Superior temporal gyrus (tissue), 1 donor: ENCODE measurements at regions not wholly inside any gene's neighbourhood (a gene's known extent, or its start where the extent isn't known, plus 50 kb on each side); places are given as distances from the start of the nearest gene placed in this dataset.
A peak's percentile ranks its signal among the peaks of the same experiment; 100 is the strongest.

Source experiments
- DNase-seq: peaks from one replicate; pipeline ENCODE4 v3.0.0-alpha.2; 2016; ENCODE audit errors: extremely low spot score

DNA sequence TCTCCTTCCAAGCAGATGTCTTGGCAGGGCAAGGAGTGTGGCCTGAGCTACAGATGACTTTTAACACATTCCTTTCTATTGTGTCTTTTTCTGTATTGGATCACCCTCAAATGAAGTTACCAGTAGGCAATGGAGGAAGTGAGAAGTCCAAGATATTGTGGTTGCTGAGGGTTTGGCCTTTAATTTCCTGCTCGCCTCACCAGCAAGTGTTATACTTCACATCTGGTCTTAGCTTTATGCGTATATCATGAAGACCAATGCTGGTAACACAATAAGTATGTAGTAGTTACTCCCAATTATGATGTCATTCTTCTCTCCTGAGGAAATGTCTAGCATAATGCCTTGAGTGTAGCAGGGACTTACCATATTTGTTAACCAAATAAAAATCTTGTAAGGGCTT lies 179.9 kb downstream of the ZIC1 start:
- no peak for DNase-seq

DNA sequence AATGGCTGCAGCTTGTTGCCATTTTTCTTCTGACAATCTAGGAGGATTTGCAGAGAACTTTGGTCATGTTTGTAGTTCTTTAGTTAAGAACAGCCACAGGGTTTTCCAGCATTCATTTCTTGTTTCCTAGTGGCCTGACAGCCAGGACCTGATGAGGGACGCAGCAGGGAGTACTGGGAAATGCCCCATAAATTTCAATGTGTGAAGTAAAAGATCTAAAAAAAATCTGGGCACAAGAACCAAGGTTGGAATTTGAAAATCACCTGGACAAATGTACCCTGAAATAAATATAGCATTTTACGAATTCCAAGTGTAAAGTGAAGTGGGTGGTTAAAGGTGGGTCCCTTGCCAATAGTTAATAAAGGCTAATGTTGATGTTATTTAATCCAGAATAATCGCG lies 195.0 kb downstream of the ZIC1 start:
- DNase-seq = no peak

DNA sequence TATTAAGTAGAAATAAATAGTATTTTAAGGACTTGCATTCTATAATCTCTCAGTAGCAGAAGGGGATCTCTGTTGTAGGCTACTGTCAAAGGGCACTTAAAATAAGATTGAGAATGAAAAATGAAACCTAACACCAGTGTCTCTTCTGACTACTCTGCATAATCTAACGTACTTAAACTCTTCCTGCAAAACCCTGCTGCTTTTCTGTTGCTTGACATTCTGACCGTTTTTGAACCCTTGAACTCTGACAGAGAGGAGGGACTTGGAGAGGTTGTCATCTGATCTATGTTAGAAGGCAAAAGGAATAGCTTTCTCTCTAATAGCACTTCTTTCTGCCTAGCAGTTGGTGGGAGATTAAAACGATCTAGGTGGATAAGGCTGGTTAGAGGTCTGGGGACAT lies 204.6 kb downstream of the ZIC1 start:
- DNase-seq = no peak

DNA sequence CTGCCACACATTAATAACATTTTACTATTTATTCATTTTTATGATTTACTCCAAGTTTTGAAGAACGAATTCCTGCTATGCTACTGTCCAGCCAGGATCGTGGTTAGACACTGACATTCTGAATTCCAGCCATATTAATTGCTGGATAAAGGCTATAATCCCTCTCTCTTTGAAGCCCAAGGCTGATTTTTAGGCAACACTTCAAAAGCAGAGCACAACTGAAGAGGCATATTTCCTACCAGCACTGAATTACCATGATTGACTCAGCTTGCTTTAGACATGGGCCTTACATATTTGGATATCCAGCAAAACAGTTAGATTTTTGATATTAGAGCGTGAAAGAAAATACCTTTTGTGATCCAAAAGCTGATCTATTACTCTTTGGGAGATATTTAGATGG lies 205.0 kb downstream of the ZIC1 start:
- no peak for DNase-seq

DNA sequence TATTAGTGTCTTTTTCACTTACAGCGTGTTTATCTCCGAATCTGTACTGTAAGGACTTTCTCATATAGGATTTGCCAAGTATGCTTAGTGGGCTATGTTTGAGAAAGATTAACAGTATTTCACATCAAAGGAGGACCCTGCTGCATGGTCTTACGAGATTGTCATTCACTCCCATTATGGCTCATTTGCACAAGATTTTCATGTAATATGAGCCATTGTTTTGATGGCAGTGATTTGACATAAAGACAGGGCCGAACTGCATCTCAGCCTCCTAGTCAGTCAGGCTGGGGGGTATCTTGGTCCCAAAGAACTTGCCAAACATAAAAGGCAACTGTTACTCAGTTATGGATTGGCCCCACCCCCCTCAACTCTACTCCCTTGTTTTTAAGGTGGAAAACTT lies 205.9 kb downstream of the ZIC1 start:
- no peak for DNase-seq

DNA sequence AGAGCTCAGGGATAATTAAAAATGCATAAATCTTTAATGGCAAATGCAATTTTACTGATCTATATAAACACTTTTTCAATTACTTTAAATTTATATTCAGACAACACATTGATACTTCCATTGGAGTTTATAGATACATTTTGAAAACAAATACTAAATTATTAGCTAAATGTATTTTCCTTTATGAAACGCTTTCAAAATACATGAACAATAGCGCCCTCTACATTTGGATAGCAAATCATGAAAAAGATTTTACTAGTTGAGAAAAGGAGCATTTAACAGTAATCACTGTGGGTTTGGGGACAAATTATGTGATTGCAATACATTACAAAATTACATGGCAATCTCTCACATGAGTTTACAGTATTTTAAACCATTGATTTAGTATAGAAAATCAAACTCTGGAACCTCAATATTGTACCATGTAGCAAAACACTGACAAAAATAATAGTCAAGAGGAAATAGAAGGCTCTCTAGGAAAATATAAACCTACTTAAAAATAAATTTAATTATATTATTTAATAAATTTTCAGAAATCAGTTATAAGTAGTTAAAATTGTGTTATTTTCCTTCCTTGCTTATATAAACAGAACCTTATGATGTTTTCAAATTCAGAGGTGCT lies 207.9 kb downstream of the ZIC1 start:
- peak; percentile 45 for DNase-seq

DNA sequence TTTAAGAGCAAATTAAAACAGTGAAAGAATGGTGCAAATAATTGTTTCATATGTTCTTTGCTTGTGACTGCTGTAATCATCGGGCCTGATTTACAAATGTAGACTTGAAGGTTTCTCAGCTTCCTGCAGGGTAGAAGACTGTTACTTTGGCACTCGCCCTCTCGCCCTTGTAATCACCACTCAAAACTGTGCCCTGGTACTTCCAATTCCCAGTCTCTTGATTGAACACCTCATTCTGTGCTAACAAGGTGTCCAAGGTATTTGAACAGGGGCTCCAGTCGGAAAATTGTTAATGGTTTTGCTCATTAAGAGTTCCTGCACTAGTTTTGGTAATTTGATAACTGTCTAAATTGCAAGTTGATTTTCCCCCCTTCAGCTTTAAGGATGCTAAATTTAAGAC lies 209.5 kb downstream of the ZIC1 start:
- no peak for DNase-seq

DNA sequence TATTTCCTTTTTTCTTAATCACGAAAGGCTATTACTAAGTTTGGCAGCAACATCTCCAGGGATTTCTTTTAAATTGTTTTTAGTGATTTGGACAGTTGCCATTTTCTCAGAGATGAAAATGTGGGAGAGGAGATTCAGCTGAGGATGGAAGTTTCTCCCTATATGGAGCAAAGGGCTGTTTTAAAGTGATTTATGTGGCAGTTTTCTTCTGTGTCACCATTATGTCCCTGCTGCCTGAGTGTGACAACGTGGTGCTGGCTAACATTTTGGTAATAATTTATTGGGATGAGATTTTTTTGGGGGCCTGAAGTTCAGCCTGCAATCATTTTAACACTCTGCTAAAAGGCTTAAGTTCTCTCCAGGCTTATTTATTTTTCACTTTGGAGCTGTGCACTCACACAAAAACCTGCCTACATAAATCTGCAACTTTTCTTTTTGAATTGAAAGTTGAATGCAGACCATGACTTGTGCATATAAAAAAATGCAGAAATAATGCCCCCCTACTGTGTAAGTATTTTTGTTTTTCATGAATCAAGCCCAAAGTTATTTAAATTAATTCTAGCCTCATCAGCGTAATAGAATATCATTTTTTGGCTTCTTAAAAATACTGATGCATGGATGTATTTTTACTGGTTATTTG lies 210.9 kb downstream of the ZIC1 start:
- DNase-seq = no peak

DNA sequence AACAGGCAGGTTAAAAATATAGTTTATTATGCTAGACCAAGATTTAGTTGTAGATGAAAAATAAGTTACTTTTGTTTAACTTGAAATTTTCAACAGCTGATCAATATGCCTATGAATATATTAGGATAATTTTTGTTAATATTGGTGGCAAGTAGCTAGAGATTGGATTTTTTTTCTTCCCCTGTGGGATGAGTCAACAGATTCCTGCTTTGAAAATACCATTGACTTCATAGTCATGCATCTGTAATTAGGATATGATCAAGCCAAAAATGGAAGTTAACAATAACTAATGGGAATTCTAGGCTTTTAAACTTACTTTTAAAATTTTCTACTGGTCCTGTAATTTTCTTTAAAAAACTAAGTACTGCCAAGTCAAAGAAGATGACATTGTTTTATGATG lies 211.7 kb downstream of the ZIC1 start:
- no peak for DNase-seq

DNA sequence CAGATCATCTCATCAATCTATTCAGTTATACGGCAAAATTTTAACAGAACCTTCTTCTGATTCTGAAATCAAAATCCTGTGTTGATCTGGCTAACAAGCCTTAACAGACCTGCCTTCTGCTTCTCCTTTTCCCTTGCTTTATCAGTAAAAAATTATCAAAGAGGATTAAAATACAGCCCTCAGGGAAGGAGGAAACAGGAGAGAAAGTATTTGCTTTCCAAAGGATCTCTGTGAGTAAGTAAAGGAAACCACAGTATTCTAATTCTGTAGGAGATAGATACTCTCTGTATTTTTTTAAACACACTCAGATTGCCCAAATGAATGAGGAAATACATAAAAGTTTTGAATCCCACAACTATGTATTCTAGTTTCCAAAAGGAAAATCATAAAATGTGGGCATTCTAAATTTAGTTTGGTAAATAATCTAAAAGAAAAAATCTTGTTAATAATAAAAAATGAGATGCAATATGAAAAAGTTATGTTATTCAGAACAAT lies 221.8 kb downstream of the ZIC1 start:
- no peak for DNase-seq

DNA sequence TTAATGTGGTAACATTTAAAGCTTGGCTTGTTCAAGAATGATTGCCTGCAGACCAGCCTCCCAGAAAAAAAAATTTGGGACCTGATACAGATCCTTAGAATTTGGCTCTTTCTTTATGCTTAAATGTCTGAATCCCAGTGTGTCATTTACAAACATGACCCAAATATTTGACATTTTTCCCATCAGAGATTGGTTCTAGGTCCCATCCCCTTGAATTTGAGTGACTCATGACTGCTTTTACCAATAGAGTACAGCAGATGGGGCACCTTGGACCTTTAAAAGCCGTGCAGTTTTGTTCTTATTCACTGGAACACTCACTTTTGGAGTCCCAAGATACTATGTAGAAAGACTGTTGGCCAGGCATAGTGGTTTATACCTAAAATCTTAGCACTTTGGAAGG lies 231.6 kb downstream of the ZIC1 start:
- no peak for DNase-seq

DNA sequence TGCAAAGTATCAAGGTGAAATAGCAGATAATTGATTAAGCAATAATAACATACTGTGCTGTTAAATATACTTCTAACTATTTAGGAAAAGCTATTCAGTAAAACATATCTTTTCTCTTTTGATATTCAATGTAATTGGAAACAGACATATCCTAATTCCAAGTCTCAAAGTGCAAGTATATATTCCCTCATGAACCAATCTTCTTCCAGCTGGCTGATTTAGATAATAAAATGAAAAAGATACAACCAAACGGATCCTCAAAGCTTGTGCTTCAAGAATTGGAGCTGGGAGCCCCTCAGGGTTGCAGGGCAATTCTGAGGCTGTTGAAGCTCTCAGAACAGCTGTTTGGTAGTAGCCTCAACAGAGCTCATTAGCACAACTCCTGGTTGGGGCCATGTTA lies 236.6 kb downstream of the ZIC1 start:
- DNase-seq = no peak

DNA sequence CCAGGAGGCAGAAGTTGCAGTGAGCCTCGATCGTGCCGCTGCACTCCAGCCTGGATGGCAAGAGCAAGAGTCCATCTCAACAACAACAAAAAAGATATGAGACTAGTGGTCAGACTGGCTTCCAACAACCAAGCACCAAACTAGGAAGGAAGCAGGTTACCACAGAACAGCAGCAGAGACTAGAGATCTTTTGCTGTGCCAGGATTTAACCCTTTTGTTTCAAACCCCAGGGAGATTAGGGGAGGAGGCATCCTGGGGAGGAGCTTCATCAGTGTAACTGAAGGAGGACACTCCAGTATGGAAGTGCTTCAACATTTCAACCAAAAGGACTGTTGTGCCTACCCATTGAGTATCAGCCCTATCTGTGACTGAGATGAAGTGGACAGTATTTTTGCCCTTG lies 240.3 kb downstream of the ZIC1 start:
- no peak for DNase-seq

DNA sequence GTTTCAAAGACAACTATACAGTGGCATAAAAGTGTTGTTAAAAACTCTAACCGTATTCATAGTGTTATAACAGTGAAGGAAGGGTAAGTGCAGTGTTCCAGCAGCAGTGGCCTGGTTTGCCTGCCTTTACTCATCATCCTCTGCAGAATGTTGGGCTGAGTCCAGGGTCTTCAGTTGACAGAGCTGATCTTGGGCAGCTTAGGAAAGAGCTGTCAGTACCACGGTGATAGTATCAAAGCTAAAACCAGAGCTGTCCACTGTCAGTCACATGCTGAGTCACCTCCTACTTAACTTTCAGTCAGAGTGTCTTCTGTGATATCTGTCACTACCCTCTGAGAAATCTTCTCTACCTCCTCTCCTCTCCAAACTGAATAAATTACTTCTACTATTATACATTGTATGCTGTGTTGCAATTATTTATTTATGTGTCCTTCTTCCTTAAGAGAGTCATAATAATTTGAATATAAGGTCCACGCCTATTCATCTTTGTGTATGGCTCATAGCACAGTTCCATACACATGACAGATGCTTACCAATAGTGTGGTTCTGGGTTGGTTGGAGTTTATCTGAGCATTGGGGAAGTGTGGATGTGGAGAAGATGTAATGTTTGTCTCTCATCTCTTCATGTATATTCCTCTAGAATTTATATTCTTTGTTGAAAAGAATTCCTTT lies 242.1 kb downstream of the ZIC1 start:
- DNase-seq = no peak

DNA sequence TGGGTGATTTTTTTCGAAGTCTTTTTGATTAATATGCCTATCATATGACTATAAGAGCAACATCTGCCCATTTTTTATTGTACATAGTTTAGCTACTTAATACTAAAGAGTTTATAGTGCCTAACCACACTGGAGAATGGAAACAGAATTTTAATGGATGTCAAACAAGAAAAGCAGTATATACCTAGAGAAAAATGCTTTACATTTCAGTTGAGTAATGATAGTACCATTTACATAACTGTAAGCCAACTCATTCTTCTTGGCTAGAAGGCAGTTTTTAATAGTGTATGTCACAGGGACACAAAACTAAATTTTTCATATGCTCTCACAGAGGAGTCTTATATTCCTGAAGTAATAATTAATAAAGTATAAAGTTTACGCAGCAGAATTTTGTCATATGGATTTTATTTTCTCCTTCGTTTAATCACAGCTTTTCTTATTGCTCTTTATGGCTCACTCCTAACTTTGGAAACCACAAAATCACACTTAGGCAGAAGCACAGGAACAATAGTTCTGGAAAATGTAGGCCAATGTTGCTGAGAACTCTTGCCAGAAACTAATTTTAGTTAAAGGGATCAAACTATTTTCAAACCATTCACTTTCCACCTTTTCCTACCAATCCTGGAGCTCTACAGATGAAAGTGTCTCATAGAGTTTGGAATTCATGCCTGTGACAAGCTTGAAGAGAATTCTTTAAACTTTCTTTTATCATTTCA lies 243.6 kb downstream of the ZIC1 start:
- DNase-seq = peak; percentile 36

DNA sequence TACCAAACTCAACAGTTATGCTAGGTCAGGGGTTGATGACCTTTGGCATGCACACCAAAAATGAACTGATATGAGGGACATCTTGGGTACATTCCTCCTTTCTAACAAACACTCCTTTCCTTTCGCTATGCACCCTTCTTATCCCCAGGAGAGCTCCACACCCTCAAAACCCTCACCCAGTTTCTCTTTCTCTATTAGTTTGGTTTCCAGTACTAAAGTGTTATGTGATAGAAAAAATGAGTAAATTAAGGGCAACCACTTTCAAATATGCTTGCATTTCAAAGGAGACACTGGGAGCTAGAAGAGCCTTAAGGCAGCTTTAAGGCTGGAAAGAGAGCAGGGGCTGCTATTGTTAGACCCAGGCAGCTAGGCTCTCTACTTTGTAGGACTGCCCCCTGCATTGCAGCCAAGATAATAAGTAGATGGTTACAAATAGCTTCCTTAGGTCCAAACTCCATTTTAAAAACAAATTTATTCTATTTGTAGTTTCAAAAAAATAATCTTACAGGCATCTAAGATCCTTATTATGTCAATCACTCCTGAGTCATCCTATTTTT lies 244.3 kb downstream of the ZIC1 start:
- DNase-seq = no peak

DNA sequence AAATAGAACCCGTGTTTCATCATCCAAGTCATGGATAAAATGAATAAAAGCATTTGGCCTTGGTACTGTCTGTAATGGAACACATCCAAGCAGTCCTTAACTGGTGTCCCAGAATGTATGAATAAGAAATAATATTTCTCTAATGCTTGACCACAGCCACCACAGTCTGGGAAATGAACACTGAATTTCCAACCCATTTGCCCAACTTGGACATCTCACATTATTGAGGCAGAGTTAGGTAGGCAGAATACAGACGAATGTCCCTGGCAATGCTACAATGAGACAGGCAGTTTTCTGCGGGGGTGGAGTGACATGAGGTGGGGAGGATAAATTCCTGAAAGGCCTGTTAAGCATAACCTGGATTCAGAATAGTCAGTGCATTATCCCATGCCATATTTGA lies 245.7 kb downstream of the ZIC1 start:
- DNase-seq = no peak

DNA sequence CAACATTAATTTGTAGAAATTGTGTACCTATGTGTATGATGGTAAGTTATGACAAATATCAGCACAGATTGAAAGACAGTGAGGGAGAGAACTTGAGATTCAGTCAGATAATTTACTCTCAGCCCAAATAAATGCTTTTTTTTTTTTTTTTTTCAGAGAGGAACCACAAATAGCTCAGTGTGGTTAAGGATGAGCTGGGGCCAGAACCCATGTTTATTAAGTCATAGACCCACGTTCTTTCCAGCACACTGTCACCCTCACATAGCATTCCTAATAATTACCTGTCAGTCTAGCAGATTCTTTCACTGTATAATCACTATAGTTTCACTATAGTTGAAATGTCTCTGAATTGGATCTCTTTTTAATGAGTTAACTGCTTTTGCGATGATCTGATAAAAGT lies 246.1 kb downstream of the ZIC1 start:
- no peak for DNase-seq

DNA sequence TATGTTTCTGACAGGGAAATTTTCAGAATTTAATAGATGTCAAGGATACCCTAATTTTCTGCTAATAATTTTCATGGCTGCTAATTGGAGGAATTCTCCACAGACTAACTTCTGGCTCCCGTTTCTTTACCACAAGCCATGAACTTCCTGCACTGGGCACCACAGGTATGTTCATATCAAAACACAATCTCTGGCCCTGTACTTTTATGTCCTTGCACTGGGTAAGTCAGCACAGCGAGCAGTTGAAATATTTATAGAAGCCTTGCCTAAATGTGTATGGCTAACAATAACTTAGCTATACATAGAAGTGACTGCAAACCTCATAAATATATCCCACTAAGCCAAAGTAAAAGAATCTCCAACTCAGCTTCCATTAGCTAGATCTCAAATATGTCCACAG lies 246.9 kb downstream of the ZIC1 start:
- DNase-seq = no peak

DNA sequence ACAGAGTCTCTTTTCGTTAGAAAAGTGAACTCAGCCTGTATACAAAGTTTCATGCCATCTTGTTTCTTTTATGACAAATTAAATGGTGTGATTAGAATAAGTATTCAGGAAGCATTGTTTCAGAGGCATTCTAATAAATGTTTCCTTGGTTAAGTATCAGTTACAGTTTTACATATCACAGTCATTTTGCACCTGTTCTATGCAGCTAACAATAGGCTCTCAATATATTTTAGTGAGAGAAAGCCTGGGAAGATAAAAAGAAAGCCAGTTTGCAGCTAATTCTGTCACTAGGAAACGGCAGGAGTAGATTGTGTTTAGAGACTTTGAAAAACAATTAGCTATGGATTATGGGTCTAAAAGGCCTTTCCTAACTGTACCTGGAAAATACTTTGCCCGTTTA lies 252.8 kb downstream of the ZIC1 start:
- no peak for DNase-seq

DNA sequence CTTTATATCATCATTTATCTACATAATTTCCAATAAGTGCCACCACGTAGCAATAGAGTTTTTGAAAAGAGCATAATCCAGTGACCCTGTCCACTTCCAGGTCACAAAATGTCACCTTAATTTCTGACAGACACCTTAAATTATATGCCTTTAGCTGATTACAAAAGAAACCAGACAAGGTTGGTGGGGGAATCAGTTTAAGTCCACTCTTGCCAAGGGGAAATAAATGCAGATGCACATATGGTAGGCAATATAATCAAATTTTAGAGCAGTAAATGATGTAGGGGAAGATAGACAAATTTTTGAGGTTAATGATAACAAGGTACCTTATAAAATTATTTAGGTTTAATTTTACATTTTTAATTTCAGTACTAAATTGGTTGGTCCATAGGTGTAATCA lies 253.5 kb downstream of the ZIC1 start:
- no peak for DNase-seq

DNA sequence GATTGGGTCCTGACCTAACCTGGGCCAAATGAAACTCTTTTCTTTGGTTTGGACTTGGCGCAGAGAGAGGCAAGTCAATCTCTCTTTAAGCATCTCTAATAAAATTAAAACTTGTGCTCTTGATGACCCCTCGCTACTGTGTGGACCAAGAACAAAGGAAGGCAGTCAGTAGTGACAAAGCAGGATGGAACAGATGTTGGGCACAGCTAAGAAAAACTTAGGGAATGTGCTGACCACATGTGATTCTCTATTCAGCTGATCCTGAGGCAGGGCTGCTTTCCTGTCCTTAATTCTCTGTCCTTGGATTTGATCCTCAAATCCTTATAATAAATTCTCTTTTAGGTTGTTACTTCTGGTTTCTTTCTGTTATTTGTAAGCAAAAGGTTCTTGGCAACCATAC lies 259.9 kb downstream of the ZIC1 start:
- DNase-seq = no peak
